ENCODE measurements at regions not wholly inside any gene's neighbourhood (a gene's known extent, or its start where the extent isn't known, plus 50 kb on each side); places are given as distances from the start of the nearest gene placed in this dataset.

DNA sequence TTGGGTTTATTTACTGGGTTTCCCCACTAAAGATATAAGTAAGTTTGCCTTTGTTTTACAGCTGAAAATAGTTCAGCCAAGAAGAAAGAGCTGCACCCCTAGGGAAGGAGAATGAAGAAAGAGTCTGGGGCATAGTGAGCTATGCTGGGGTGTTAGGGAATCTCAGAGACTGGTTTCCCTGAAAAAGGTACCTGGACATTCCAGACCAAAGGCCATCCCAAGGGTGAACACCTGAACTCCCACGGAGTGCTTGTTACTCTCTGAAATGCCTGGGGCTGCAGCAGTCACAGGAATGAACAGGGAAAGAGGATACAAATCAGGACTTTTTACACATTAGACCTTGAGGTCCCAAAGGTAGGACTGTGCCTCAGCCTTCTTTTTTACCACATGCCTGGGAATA lies 337.6 kb upstream of the SLC10A2 start:
- H3K36me3 ChIP-seq (ENCODE audit: insufficient read depth, low read length), result no peaks in the 10 kb centered on the region
- no peaks in the 10 kb centered on the region for H4K20me1 ChIP-seq (ENCODE audit: insufficient read depth, low read length)
- peaks cover 1% of the 10 kb centered on the region; the same call in 1 of the 2 replicates for H3K9me3 ChIP-seq (ENCODE audit: low read length)
- no peak overlapping the region for H3K4me2 ChIP-seq (ENCODE audit: low read length)
- H3K27me3 ChIP-seq (ENCODE audit: insufficient read depth, low read length), result no peaks in the 10 kb centered on the region
- no peak overlapping the region for H3K9ac ChIP-seq (ENCODE audit: low read length)
- H3K79me2 ChIP-seq (ENCODE audit: insufficient read depth, low read length), result no peaks in the 10 kb centered on the region
- H2AFZ ChIP-seq (ENCODE audit: low read length), result no peak overlapping the region
- H3K4me3 ChIP-seq (ENCODE audit: low read depth, low read length, poor library complexity, severe bottlenecking), result no peak overlapping the region
- peaks cover 7% of the 10 kb centered on the region; the same call in 1 of the 2 replicates for H3K9me2 ChIP-seq (ENCODE audit: low read depth, low read length)
- H3K27ac ChIP-seq (ENCODE audit: low read depth, low read length, poor library complexity, severe bottlenecking), result no peak overlapping the region
- TF ChIP-seq, protein P1, sequence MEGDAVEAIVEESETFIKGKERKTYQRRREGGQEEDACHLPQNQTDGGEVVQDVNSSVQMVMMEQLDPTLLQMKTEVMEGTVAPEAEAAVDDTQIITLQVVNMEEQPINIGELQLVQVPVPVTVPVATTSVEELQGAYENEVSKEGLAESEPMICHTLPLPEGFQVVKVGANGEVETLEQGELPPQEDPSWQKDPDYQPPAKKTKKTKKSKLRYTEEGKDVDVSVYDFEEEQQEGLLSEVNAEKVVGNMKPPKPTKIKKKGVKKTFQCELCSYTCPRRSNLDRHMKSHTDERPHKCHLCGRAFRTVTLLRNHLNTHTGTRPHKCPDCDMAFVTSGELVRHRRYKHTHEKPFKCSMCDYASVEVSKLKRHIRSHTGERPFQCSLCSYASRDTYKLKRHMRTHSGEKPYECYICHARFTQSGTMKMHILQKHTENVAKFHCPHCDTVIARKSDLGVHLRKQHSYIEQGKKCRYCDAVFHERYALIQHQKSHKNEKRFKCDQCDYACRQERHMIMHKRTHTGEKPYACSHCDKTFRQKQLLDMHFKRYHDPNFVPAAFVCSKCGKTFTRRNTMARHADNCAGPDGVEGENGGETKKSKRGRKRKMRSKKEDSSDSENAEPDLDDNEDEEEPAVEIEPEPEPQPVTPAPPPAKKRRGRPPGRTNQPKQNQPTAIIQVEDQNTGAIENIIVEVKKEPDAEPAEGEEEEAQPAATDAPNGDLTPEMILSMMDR (IDR thresholded peaks at IDR 0.05; ENCODE audit: low read length), result no peak
- TF ChIP-seq EZH2 (IDR thresholded peaks at IDR 0.05; ENCODE audit: borderline replicate concordance, low read length), result no peak
- H3K4me1 ChIP-seq (ENCODE audit: insufficient read depth, low read length, severe bottlenecking), result no peaks in the 10 kb centered on the region
- H3F3A ChIP-seq (ENCODE audit: insufficient read depth, low read length), result no peaks in the 10 kb centered on the region

DNA sequence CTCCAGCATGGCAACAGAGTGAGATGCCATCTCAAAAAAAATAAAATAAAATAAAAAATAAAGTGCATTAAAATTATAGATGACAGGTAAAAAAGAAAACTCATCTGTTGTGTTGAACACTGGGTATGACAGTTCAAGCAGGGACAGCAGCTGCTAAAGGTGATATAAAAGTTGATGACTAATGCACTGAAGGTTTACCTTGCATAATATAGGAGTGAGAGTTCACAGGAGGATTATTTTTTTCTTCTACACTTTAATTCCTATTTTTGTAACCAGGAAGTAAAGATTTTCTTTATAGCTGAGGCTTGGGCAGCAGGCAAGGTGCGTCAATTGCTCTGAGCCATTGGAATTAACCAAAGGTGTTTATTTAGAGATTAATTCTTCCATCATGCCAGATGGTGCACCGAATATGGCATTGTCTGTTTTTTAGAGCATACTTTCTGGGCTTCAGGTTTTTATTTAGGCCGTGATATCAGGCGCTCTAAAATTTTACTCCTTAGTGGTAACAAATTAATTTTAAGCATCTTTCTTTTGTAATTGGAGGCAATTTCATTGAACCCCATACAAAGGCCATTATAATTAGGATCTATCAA lies 337.0 kb upstream of the SLC10A2 start:
- no peak overlapping the region for H3K4me2 ChIP-seq (ENCODE audit: low read length)
- H3K79me2 ChIP-seq (ENCODE audit: insufficient read depth, low read length), result no peaks in the 10 kb centered on the region
- no peaks in the 10 kb centered on the region for H3K27me3 ChIP-seq (ENCODE audit: insufficient read depth, low read length)
- peaks cover 4% of the 10 kb centered on the region; the same call in 1 of the 2 replicates for H3K9me3 ChIP-seq (ENCODE audit: low read length)
- no peaks in the 10 kb centered on the region for H4K20me1 ChIP-seq (ENCODE audit: insufficient read depth, low read length)
- no peak overlapping the region for H3K9ac ChIP-seq (ENCODE audit: low read length)
- H3K4me3 ChIP-seq (ENCODE audit: low read depth, low read length, poor library complexity, severe bottlenecking), result no peak overlapping the region
- no peaks in the 10 kb centered on the region for H3K4me1 ChIP-seq (ENCODE audit: insufficient read depth, low read length, severe bottlenecking)
- H2AFZ ChIP-seq (ENCODE audit: low read length), result no peak overlapping the region
- H3K9me2 ChIP-seq (ENCODE audit: low read depth, low read length), result peaks cover 7% of the 10 kb centered on the region; the same call in 1 of the 2 replicates
- H3K36me3 ChIP-seq (ENCODE audit: insufficient read depth, low read length), result no peaks in the 10 kb centered on the region
- no peaks in the 10 kb centered on the region for H3F3A ChIP-seq (ENCODE audit: insufficient read depth, low read length)
- TF ChIP-seq, protein P1 (IDR thresholded peaks at IDR 0.05; ENCODE audit: low read length), result no peak
- no peak for TF ChIP-seq EZH2 (IDR thresholded peaks at IDR 0.05; ENCODE audit: borderline replicate concordance, low read length)
- H3K27ac ChIP-seq (ENCODE audit: low read depth, low read length, poor library complexity, severe bottlenecking), result no peak overlapping the region

DNA sequence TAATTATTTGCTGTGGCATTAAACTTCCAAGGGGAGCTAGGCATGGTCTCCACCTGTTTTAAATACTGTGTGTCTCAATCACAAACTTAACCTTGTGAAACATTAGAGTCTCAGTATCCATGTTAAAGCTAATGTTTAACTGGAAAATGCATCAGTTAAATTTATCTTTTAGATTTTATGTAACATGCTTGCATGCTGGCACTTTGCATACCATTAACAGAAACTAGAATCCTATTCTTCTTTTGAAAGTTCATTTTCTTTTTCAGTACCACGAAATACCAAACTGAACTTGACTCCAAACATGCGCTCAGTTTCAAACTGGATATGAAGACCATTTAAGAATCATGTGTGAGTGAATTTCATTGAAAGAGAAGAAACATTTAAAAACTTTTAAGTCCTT lies 328.9 kb upstream of the SLC10A2 start:
- no peak overlapping the region for H3K4me3 ChIP-seq (ENCODE audit: low read depth, low read length, poor library complexity, severe bottlenecking)
- no peak overlapping the region for H3K4me2 ChIP-seq (ENCODE audit: low read length)
- H4K20me1 ChIP-seq (ENCODE audit: insufficient read depth, low read length), result no peaks in the 10 kb centered on the region
- no peaks in the 10 kb centered on the region for H3F3A ChIP-seq (ENCODE audit: insufficient read depth, low read length)
- no peaks in the 10 kb centered on the region for H3K79me2 ChIP-seq (ENCODE audit: insufficient read depth, low read length)
- no peaks in the 10 kb centered on the region for H3K4me1 ChIP-seq (ENCODE audit: insufficient read depth, low read length, severe bottlenecking)
- no peaks in the 10 kb centered on the region for H3K27me3 ChIP-seq (ENCODE audit: insufficient read depth, low read length)
- H2AFZ ChIP-seq (ENCODE audit: low read length), result no peak overlapping the region
- no peak overlapping the region for H3K9ac ChIP-seq (ENCODE audit: low read length)
- no peak overlapping the region for H3K27ac ChIP-seq (ENCODE audit: low read depth, low read length, poor library complexity, severe bottlenecking)
- peaks cover 4% of the 10 kb centered on the region; the same call in 1 of the 2 replicates for H3K9me3 ChIP-seq (ENCODE audit: low read length)
- no peaks in the 10 kb centered on the region for H3K9me2 ChIP-seq (ENCODE audit: low read depth, low read length)
- TF ChIP-seq EZH2 (IDR thresholded peaks at IDR 0.05; ENCODE audit: borderline replicate concordance, low read length), result no peak
- TF ChIP-seq, protein P1 (IDR thresholded peaks at IDR 0.05; ENCODE audit: low read length), result no peak
- no peaks in the 10 kb centered on the region for H3K36me3 ChIP-seq (ENCODE audit: insufficient read depth, low read length)
